Uterus (tissue), 2 donors: ENCODE measurements at regions not wholly inside any gene's neighbourhood (a gene's known extent, or its start where the extent isn't known, plus 50 kb on each side); places are given as distances from the start of the nearest gene placed in this dataset.

Source experiments
- POLR2A ChIP-seq, 2 donors: fragments of 450-650 bp; IDR thresholded peaks; one replicate each; pipeline ENCODE4 v1.6.1; 2016; ENCODE audit warnings: antibody characterized with exemption in 2 of 2, mild to moderate bottlenecking in 1 of 2, moderate library complexity in 1 of 2
- TF ChIP-seq, protein P1 (sequence below), 4 experiments: fragments of 200-600 bp in 2 of 4; fragments of 450-650 bp in 2 of 4; sonication (generic) in 2 of 4; IDR thresholded peaks; one replicate each; pipeline ENCODE4 v1.5.1; 2016 to 2019; ENCODE audit warnings: antibody characterized with exemption in 4 of 4, mild to moderate bottlenecking in 2 of 4, moderate library complexity in 1 of 4

- TF ChIP-seq, protein P1, sequence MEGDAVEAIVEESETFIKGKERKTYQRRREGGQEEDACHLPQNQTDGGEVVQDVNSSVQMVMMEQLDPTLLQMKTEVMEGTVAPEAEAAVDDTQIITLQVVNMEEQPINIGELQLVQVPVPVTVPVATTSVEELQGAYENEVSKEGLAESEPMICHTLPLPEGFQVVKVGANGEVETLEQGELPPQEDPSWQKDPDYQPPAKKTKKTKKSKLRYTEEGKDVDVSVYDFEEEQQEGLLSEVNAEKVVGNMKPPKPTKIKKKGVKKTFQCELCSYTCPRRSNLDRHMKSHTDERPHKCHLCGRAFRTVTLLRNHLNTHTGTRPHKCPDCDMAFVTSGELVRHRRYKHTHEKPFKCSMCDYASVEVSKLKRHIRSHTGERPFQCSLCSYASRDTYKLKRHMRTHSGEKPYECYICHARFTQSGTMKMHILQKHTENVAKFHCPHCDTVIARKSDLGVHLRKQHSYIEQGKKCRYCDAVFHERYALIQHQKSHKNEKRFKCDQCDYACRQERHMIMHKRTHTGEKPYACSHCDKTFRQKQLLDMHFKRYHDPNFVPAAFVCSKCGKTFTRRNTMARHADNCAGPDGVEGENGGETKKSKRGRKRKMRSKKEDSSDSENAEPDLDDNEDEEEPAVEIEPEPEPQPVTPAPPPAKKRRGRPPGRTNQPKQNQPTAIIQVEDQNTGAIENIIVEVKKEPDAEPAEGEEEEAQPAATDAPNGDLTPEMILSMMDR (IDR thresholded peaks at IDR 0.05), result no peak
- no peak for TF ChIP-seq POLR2A (IDR thresholded peaks at IDR 0.05)
Measured at GRCh38 chr20:22672191-22672590, 87.8 kb upstream of the FOXA2 start.
